PC-9 (cell line): ENCODE measurements at regions not wholly inside any gene's neighbourhood (a gene's known extent, or its start where the extent isn't known, plus 50 kb on each side); places are given as distances from the start of the nearest gene placed in this dataset.

Experiments
- BruUV-seq: library from RNA; stranded (reverse); fragments of 400-500 nt; replicated peaks from 2 replicates; lab custom pipeline; 2021; lab: Mats Ljungman, UMichigan
- CTCF ChIA-PET: fragments of 300-600 bp; sonication (Branson Sonifier 250); formaldehyde crosslinking; loops from one replicate; lab custom pipeline; 2022; ENCODE audit warnings: antibody characterized with exemption; lab: Charles Lee
- POLR2A ChIA-PET: fragments of 300-600 bp; sonication (Branson Sonifier 250); formaldehyde crosslinking; loops from one replicate; lab custom pipeline; 2022; ENCODE audit warnings: antibody characterized with exemption; ENCODE audit not compliant: unreplicated experiment; lab: Charles Lee
- DNase-seq, 2 experiments: peaks; one replicate each; pipeline versions ENCODE4 v3.0.0 to v3.0.0-alpha.2; 2015 to 2022; ENCODE audit warnings: mixed read lengths in 1 of 2
- H2AFZ ChIP-seq: fragments of 200-600 bp; sonication (generic); 2 replicates; pipeline ENCODE4 v1.8.1; 2017; ENCODE audit warnings: antibody characterized with exemption
- H3F3A ChIP-seq: fragments of 200-600 bp; sonication (generic); 2 replicates; pipeline ENCODE4 v1.8.1; 2017; ENCODE audit warnings: antibody characterized with exemption, mild to moderate bottlenecking, low read depth; ENCODE audit not compliant: insufficient read depth
- H3K27ac ChIP-seq: fragments of 200-600 bp; sonication (generic); 2 replicates; pipeline ENCODE4 v1.6.1; 2016; ENCODE audit warnings: mixed run types
- H3K27me3 ChIP-seq: fragments of 200-600 bp; sonication (generic); 2 replicates; pipeline ENCODE4 v1.6.1; 2016; ENCODE audit warnings: low read depth, mixed run types; ENCODE audit not compliant: insufficient read depth
- H3K36me3 ChIP-seq: fragments of 200-600 bp; sonication (generic); 2 replicates; pipeline ENCODE4 v1.6.1; 2016; ENCODE audit warnings: low read depth, mixed run types
- H3K4me1 ChIP-seq: fragments of 200-600 bp; sonication (generic); replicated peaks from 2 replicates; pipeline ENCODE4 v1.6.1; 2016; ENCODE audit warnings: mixed run types; ENCODE audit not compliant: insufficient read depth
- H3K4me2 ChIP-seq: fragments of 200-600 bp; sonication (generic); 2 replicates; pipeline ENCODE4 v1.6.1; 2017; ENCODE audit warnings: mixed run types
- H3K4me3 ChIP-seq: fragments of 200-600 bp; sonication (generic); 2 replicates; pipeline ENCODE4 v1.6.1; 2016; ENCODE audit warnings: mixed run types
- H3K79me2 ChIP-seq: fragments of 200-600 bp; sonication (generic); 2 replicates; pipeline ENCODE4 v1.6.1; 2017; ENCODE audit warnings: low read depth, mixed run types
- H3K9me2 ChIP-seq: fragments of 200-600 bp; sonication (generic); 2 replicates; pipeline ENCODE4 v1.8.1; 2017; ENCODE audit warnings: mild to moderate bottlenecking; ENCODE audit not compliant: insufficient read depth
- H3K9me3 ChIP-seq: fragments of 200-600 bp; sonication (generic); 2 replicates; pipeline ENCODE4 v1.8.1; 2016; ENCODE audit warnings: low read depth; ENCODE audit not compliant: insufficient read depth
- H4K20me1 ChIP-seq: fragments of 200-600 bp; sonication (generic); 2 replicates; pipeline ENCODE4 v1.8.1; 2017; ENCODE audit not compliant: insufficient read depth
- CTCF ChIP-seq: fragments of 200-600 bp; sonication (generic); conservative IDR thresholded peaks from 2 replicates; pipeline ENCODE4 v1.6.1; 2017; ENCODE audit warnings: mixed run types, antibody characterized with exemption, mild to moderate bottlenecking, moderate library complexity
- EZH2 ChIP-seq: fragments of 200-600 bp; sonication (generic); IDR thresholded peaks from 2 replicates; pipeline ENCODE4 v1.8.0; 2017; ENCODE audit warnings: antibody characterized with exemption, low read depth
- intact Hi-C: fragments of 100-400 bp; cut with micrococcal nuclease; formaldehyde crosslinking; loops from one replicate; pipeline ENCODE4 v1.10.0; 2022; ENCODE audit not compliant: unreplicated experiment

GRCh38 chr3:152623286-152623911 is 211.5 kb upstream of the P2RY1 start:
- 0 out of 2 replicates have a peak, but pooled peaks cover 4% of the 10 kb centered on the region for H3K9me2 ChIP-seq
- intact Hi-C loops = no loop called here
- TF ChIP-seq CTCF (no peak), EZH2 (no peak)
- H2AFZ ChIP-seq = no peak overlapping the region
- H3K36me3 ChIP-seq = no peaks in the 10 kb centered on the region
- no peaks in the 10 kb centered on the region for H3K79me2 ChIP-seq
- H3K4me2 ChIP-seq = no peak overlapping the region
- no peaks in the 10 kb centered on the region for H3F3A ChIP-seq
- H3K9me3 ChIP-seq = no peaks in the 10 kb centered on the region
- no TSS peak for BruUV-seq
- H3K4me1 ChIP-seq = no peaks in the 10 kb centered on the region
- DNase-seq = no peak
- H3K4me3 ChIP-seq = no peak overlapping the region
- POLR2A ChIA-PET = no interaction called here
- CTCF ChIA-PET = no interaction called here
- H3K27ac ChIP-seq = no peak overlapping the region
- no peaks in the 10 kb centered on the region for H4K20me1 ChIP-seq
- no peaks in the 10 kb centered on the region for H3K27me3 ChIP-seq

GRCh38 chr3:152626226-152626625 is 208.7 kb upstream of the P2RY1 start:
- Histone ChIP-seq H3K79me2 (no peaks in the 10 kb centered on the region), H3K9me3 (no peaks in the 10 kb centered on the region), H2AFZ (no peak overlapping the region), H3K4me3 (no peak overlapping the region), H3K27me3 (no peaks in the 10 kb centered on the region), H4K20me1 (no peaks in the 10 kb centered on the region), H3K4me1 (no peaks in the 10 kb centered on the region), H3K36me3 (no peaks in the 10 kb centered on the region), H3F3A (no peaks in the 10 kb centered on the region), H3K27ac (no peak overlapping the region), H3K4me2 (no peak overlapping the region), H3K9me2 (0 out of 2 replicates have a peak, but pooled peaks cover 4% of the 10 kb centered on the region)
- intact Hi-C loops = no loop called here
- no peak for DNase-seq
- POLR2A ChIA-PET = no interaction called here
- no TSS peak for BruUV-seq
- CTCF ChIA-PET = no interaction called here
- TF ChIP-seq CTCF = no peak
- TF ChIP-seq EZH2 = no peak

GRCh38 chr3:152628496-152628895 is 206.4 kb upstream of the P2RY1 start:
- BruUV-seq = no TSS peak
- no peak overlapping the region for H2AFZ ChIP-seq

More at GRCh38 chr3:152628496-152628895, 206.4 kb upstream of the P2RY1 start:
- no peaks in the 10 kb centered on the region for H3K27me3 ChIP-seq
- no peaks in the 10 kb centered on the region for H3K79me2 ChIP-seq
- H3K4me1 ChIP-seq = no peaks in the 10 kb centered on the region
- H3K27ac ChIP-seq = no peak overlapping the region
- ChIA-PET POLR2A (no interaction called here), CTCF (no interaction called here)
- H3K36me3 ChIP-seq = no peaks in the 10 kb centered on the region
- H3K4me3 ChIP-seq = no peak overlapping the region
- no peaks in the 10 kb centered on the region for H3K9me3 ChIP-seq
- H3F3A ChIP-seq = no peaks in the 10 kb centered on the region
- H3K9me2 ChIP-seq = no peaks in the 10 kb centered on the region
- no peaks in the 10 kb centered on the region for H4K20me1 ChIP-seq
- H3K4me2 ChIP-seq = no peak overlapping the region
- no peak for TF ChIP-seq CTCF
- no peak for TF ChIP-seq EZH2
- intact Hi-C loops = no loop called here
- DNase-seq = no peak
